Chondrocyte (in vitro differentiated cells): ENCODE measurements at regions not wholly inside any gene's neighbourhood (a gene's known extent, or its start where the extent isn't known, plus 50 kb on each side); places are given as distances from the start of the nearest gene placed in this dataset.
A peak's percentile ranks its signal among the peaks of the same experiment; 100 is the strongest.

Experiments
- DNase-seq: peaks from one replicate; pipeline ENCODE4 v3.0.0; 2021; ENCODE audit warnings: mixed read lengths, low spot score
- H3K27ac Mint-ChIP-seq: one replicate; pipeline ENCODE4 v1.8.0; 2021; ENCODE audit warnings: mild to moderate bottlenecking, moderate library complexity, mixed read lengths; ENCODE audit not compliant: unreplicated experiment
- H3K27me3 Mint-ChIP-seq: 2 replicates; pipeline ENCODE4 v1.8.0; 2021; ENCODE audit warnings: low read depth, mixed read lengths
- H3K36me3 Mint-ChIP-seq: 2 replicates; pipeline ENCODE4 v1.8.0; 2021; ENCODE audit warnings: low read depth, mixed read lengths
- H3K4me1 Mint-ChIP-seq: 2 replicates; pipeline ENCODE4 v1.8.0; 2021; ENCODE audit warnings: low read depth, mild to moderate bottlenecking, mixed read lengths
- H3K4me3 Mint-ChIP-seq: one replicate; pipeline ENCODE4 v1.8.0; 2021; ENCODE audit warnings: mild to moderate bottlenecking, moderate library complexity, mixed read lengths; ENCODE audit not compliant: unreplicated experiment
- H3K9me3 Mint-ChIP-seq: 2 replicates; pipeline ENCODE4 v1.8.0; 2021; ENCODE audit warnings: low read depth, mixed read lengths
- TF ChIP-seq, protein P1 (sequence below): fragments of 200-600 bp; sonication (generic); IDR thresholded peaks from 2 replicates; pipeline ENCODE4 v1.5.0; 2021; ENCODE audit warnings: antibody characterized with exemption, mild to moderate bottlenecking, moderate library complexity

DNA sequence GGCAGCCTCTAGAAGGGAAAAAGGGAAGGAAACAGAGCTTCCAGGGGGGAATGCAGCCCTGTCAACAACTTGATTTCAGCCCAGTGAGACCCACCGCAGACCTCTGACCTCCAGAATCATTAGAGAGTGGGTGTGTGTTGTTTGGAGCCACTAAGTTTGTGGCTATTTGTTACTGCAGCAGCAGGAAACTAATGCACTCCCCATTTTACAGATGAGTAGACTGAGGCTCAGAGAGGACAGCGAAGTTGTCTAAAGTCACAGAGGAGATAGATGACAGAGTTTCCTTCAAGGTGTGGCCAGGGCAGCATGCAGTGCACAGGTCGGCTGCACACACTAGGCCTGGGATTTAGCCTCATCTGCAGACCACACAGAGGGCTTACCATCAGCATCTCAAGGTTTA is 81.8 kb upstream of the ALDH1L1 start:
- H3K4me1 Mint-ChIP-seq, result peaks cover 17% of the 10 kb centered on the region
- no peak for DNase-seq
- H3K9me3 Mint-ChIP-seq, result peaks cover 6% of the 10 kb centered on the region
- H3K27me3 Mint-ChIP-seq, result no peaks in the 10 kb centered on the region
- H3K4me3 Mint-ChIP-seq, result no peak overlapping the region
- no peak overlapping the region for H3K27ac Mint-ChIP-seq
- H3K36me3 Mint-ChIP-seq, result peaks cover 3% of the 10 kb centered on the region
- TF ChIP-seq, protein P1, sequence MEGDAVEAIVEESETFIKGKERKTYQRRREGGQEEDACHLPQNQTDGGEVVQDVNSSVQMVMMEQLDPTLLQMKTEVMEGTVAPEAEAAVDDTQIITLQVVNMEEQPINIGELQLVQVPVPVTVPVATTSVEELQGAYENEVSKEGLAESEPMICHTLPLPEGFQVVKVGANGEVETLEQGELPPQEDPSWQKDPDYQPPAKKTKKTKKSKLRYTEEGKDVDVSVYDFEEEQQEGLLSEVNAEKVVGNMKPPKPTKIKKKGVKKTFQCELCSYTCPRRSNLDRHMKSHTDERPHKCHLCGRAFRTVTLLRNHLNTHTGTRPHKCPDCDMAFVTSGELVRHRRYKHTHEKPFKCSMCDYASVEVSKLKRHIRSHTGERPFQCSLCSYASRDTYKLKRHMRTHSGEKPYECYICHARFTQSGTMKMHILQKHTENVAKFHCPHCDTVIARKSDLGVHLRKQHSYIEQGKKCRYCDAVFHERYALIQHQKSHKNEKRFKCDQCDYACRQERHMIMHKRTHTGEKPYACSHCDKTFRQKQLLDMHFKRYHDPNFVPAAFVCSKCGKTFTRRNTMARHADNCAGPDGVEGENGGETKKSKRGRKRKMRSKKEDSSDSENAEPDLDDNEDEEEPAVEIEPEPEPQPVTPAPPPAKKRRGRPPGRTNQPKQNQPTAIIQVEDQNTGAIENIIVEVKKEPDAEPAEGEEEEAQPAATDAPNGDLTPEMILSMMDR, result no peak

DNA sequence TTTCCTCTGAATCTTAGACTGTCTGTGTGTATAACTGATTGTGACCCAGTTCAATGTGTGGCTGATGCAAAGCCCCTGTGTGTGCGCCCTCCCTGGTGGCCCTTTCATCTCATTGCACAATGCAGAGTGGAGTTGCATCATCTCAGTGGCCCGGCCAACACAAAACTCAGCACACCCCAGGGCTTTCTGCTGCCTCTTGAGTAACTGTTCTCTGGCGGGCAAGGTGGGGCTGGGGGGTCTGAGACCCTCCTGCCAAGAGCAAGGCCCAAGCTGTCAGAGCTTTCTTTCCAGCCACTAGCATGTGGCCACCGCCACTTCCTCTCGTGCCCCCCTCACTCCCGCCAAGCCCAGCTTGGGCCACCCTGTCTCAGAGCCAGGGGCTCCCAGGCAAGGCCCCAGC is 80.7 kb upstream of the ALDH1L1 start:
- Mint-ChIP-seq H3K27me3 (no peaks in the 10 kb centered on the region), H3K27ac (peak overlapping the region; percentile 81), H3K4me1 (peaks cover 9% of the 10 kb centered on the region), H3K36me3 (peaks cover 3% of the 10 kb centered on the region), H3K4me3 (no peak overlapping the region), H3K9me3 (peaks cover 6% of the 10 kb centered on the region)
- no peak for DNase-seq
- TF ChIP-seq, protein P1, result no peak

DNA sequence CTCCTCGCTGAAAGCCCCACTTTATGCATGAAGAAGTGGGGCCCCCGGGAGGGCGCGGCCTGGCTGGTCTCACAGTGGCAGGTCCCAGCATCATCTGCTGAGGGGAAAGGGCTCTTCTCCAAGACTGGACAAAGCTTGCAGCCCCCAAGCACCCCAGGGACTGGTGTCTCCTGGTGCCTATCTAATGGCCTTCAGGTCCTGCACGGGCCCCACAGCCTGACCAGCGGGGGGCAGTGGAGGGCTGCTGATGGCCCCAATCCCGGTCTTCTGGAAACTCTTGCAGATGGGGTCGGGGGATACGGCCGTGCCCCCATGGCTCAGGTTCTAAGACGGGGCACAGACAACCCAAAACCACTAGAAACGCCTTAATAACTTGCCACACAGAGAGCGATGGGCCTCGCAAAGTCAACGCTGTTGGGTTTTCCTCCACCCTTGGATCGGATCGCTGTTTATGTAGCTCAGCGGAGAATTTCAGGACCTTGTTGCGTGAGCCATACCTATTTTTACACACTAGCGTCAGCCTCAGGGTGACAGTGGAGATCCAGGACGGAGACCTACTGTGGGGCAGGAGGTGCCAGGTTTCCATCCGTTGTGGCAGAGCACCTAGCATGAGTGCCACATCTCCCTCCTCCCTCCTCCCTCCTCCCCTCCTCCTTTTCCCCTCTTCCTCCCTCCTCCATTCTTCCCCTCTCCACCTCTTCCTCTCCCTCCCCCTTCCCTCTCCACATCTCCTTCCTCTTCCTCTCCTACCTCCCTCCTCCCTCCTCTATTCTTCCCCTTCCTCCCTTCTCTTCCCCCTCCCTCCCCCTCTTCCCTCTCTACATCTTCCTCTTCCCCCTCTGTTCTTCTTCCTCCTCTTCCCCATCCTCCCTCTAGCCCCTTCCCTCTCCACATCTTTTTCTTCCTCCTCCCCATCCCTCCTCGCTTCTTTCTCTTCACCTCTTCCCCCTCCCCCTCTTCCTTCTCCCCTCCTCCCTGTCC is 79.3 kb upstream of the ALDH1L1 start:
- Mint-ChIP-seq H3K4me3 (no peak overlapping the region), H3K4me1 (peaks cover 6% of the 10 kb centered on the region), H3K27me3 (no peaks in the 10 kb centered on the region), H3K9me3 (peaks cover 6% of the 10 kb centered on the region), H3K27ac (no peak overlapping the region), H3K36me3 (peaks cover 3% of the 10 kb centered on the region)
- no peak for DNase-seq
- TF ChIP-seq, protein P1, result peak; percentile 82

DNA sequence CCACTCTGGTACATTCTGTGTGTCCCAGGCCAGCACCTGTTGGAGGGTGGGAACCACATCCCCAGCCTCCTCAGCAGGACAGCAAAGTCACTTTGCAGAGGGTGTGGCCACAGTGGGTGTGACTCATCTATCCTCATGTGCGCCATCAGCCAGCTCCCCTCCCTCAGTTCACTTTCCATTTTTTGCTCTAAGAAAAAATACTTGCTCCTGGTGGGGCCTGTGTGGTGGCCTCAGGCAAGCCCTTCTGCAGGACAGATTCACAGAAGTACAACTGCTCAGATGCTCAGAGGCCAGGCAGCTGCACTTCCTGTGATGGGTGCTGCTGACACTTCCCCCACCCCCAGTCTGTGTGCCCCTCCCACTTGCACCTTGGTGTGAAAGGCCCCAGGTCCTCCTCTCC is 78.3 kb upstream of the ALDH1L1 start:
- DNase-seq, result no peak
- TF ChIP-seq, protein P1, result no peak
- H3K36me3 Mint-ChIP-seq, result peaks cover 3% of the 10 kb centered on the region
- no peak overlapping the region for H3K4me3 Mint-ChIP-seq
- H3K4me1 Mint-ChIP-seq, result peaks cover 6% of the 10 kb centered on the region
- peaks cover 6% of the 10 kb centered on the region for H3K9me3 Mint-ChIP-seq
- H3K27me3 Mint-ChIP-seq, result no peaks in the 10 kb centered on the region
- no peak overlapping the region for H3K27ac Mint-ChIP-seq

DNA sequence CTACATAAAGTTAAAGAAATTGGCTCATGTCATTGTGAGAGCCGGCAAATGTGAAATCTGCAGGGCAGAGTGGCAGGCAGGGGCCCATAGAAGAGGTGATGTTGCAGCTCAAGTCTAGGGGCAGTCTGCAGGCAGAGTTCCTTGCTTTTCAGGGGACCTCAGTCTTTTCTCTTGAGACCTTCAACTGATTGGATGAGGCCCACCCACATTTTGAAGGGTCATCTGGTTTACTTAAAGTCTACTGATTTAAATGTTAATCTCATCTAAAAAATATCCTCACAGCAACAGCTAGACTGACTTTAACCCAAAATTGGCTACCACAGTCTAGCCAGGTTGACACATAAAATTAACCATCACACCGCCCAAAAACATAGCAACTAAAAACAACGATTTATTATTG is 77.6 kb upstream of the ALDH1L1 start:
- Mint-ChIP-seq H3K27me3 (no peaks in the 10 kb centered on the region), H3K4me3 (no peak overlapping the region), H3K4me1 (peaks cover 6% of the 10 kb centered on the region), H3K9me3 (peaks cover 6% of the 10 kb centered on the region), H3K36me3 (peaks cover 3% of the 10 kb centered on the region), H3K27ac (no peak overlapping the region)
- DNase-seq, result no peak
- TF ChIP-seq, protein P1, result no peak
